GM23338 (cell line): ENCODE measurements at regions not wholly inside any gene's neighbourhood (a gene's known extent, or its start where the extent isn't known, plus 50 kb on each side); places are given as distances from the start of the nearest gene placed in this dataset.

Source experiments
- POLR2AphosphoS5 ChIP-seq: IDR thresholded peaks from 2 replicates; pipeline ENCODE4 v1.6.1; 2016; ENCODE audit warnings: antibody characterized with exemption, low read depth
- TF ChIP-seq, protein P1 (sequence below), 2 experiments: fragments of 200-600 bp in 1 of 2; sonication (generic) in 1 of 2; conservative IDR thresholded peaks; 2 replicates each; pipeline versions ENCODE4 v1.5.1 to v1.6.1; 2016 to 2017; ENCODE audit warnings: antibody characterized with exemption in 2 of 2, low read depth in 2 of 2, mild to moderate bottlenecking in 2 of 2, moderate library complexity in 1 of 2

DNA sequence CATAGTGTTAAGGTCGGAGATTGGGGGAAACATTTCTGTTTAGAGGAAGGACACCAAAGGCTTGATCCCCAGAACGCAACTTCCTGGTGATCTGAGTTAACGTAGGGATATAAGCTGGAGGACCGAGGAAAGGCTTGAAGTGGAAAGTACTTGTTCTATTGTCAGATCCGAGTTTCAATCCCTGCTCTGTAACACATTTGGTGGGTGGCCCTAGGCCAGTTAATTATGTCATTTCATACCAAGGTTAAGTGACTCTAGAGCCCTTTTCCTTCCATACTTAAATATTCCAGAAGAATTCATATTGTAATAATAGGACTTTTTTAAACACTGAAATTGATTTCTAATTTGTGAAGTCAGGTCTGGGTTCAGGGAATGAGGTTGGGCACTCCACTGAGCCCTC lies 80.9 kb downstream of the RPLP1 start:
- TF ChIP-seq, protein P1, sequence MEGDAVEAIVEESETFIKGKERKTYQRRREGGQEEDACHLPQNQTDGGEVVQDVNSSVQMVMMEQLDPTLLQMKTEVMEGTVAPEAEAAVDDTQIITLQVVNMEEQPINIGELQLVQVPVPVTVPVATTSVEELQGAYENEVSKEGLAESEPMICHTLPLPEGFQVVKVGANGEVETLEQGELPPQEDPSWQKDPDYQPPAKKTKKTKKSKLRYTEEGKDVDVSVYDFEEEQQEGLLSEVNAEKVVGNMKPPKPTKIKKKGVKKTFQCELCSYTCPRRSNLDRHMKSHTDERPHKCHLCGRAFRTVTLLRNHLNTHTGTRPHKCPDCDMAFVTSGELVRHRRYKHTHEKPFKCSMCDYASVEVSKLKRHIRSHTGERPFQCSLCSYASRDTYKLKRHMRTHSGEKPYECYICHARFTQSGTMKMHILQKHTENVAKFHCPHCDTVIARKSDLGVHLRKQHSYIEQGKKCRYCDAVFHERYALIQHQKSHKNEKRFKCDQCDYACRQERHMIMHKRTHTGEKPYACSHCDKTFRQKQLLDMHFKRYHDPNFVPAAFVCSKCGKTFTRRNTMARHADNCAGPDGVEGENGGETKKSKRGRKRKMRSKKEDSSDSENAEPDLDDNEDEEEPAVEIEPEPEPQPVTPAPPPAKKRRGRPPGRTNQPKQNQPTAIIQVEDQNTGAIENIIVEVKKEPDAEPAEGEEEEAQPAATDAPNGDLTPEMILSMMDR (conservative IDR thresholded peaks at IDR 0.05; ENCODE audit: low read depth in 2 of 2) = no peak
- no peak for TF ChIP-seq POLR2AphosphoS5
